ENCODE measurements at regions not wholly inside any gene's neighbourhood (a gene's known extent, or its start where the extent isn't known, plus 50 kb on each side); places are given as distances from the start of the nearest gene placed in this dataset.

- H3K36me3 ChIP-seq (ENCODE audit: control insufficient read depth, insufficient read depth, low read length): no peaks in the 10 kb centered on the region
- FAIRE-seq: no peak
- no peaks in the 10 kb centered on the region for H3K27me3 ChIP-seq (ENCODE audit: control insufficient read depth, insufficient read depth, low read length)
- no peak for TF ChIP-seq CTCF (IDR thresholded peaks at IDR 0.05; ENCODE audit: insufficient read depth, low read length, severe bottlenecking)
- no peak overlapping the region for H3K4me3 ChIP-seq (ENCODE audit: low read depth, low read length)
- no peak for DNase-seq (ENCODE audit: low read depth)
These were observed 116.1 kb downstream of the CDC7 start for GRCh38 chr1:91616712-91617111.

- H3K27me3 ChIP-seq (ENCODE audit: control insufficient read depth, insufficient read depth, low read length): no peaks in the 10 kb centered on the region
- H3K4me3 ChIP-seq (ENCODE audit: low read depth, low read length): no peak overlapping the region
- no peaks in the 10 kb centered on the region for H3K36me3 ChIP-seq (ENCODE audit: control insufficient read depth, insufficient read depth, low read length)
- peak; percentile 12 for TF ChIP-seq CTCF (IDR thresholded peaks at IDR 0.05; ENCODE audit: insufficient read depth, low read length, severe bottlenecking)
- DNase-seq (ENCODE audit: low read depth) (no peak), FAIRE-seq (no peak)
These were observed 116.7 kb downstream of the CDC7 start for GRCh38 chr1:91617285-91617765.

GRCh38 chr1:91619881-91620280 lies 119.2 kb downstream of the CDC7 start:
- no peak overlapping the region for H3K4me3 ChIP-seq (ENCODE audit: low read depth, low read length)
- no peaks in the 10 kb centered on the region for H3K27me3 ChIP-seq (ENCODE audit: control insufficient read depth, insufficient read depth, low read length)
- H3K36me3 ChIP-seq (ENCODE audit: control insufficient read depth, insufficient read depth, low read length): no peaks in the 10 kb centered on the region
- no peak for FAIRE-seq
- no peak for TF ChIP-seq CTCF (IDR thresholded peaks at IDR 0.05; ENCODE audit: insufficient read depth, low read length, severe bottlenecking)
- DNase-seq (ENCODE audit: low read depth): no peak

GRCh38 chr1:91621360-91621759 lies 120.7 kb downstream of the CDC7 start:
- no peaks in the 10 kb centered on the region for H3K36me3 ChIP-seq (ENCODE audit: control insufficient read depth, insufficient read depth, low read length)
- TF ChIP-seq CTCF (IDR thresholded peaks at IDR 0.05; ENCODE audit: insufficient read depth, low read length, severe bottlenecking): no peak
- H3K27me3 ChIP-seq (ENCODE audit: control insufficient read depth, insufficient read depth, low read length): no peaks in the 10 kb centered on the region
- FAIRE-seq (no peak), DNase-seq (ENCODE audit: low read depth) (no peak)
- no peak overlapping the region for H3K4me3 ChIP-seq (ENCODE audit: low read depth, low read length)

- DNase-seq (ENCODE audit: low read depth) (no peak), FAIRE-seq (no peak)
- no peaks in the 10 kb centered on the region for H3K27me3 ChIP-seq (ENCODE audit: control insufficient read depth, insufficient read depth, low read length)
- no peaks in the 10 kb centered on the region for H3K36me3 ChIP-seq (ENCODE audit: control insufficient read depth, insufficient read depth, low read length)
- no peak for TF ChIP-seq CTCF (IDR thresholded peaks at IDR 0.05; ENCODE audit: insufficient read depth, low read length, severe bottlenecking)
- no peak overlapping the region for H3K4me3 ChIP-seq (ENCODE audit: low read depth, low read length)
These were observed 121.3 kb downstream of the CDC7 start for GRCh38 chr1:91621907-91622306.

- H3K4me3 ChIP-seq (ENCODE audit: low read depth, low read length): no peak overlapping the region
- no peak for DNase-seq (ENCODE audit: low read depth)
- no peak for FAIRE-seq
- H3K27me3 ChIP-seq (ENCODE audit: control insufficient read depth, insufficient read depth, low read length): no peaks in the 10 kb centered on the region
- no peaks in the 10 kb centered on the region for H3K36me3 ChIP-seq (ENCODE audit: control insufficient read depth, insufficient read depth, low read length)
- TF ChIP-seq CTCF (IDR thresholded peaks at IDR 0.05; ENCODE audit: insufficient read depth, low read length, severe bottlenecking): no peak
These were observed 122.0 kb downstream of the CDC7 start for GRCh38 chr1:91622616-91623015.
